ENCODE measurements at regions not wholly inside any gene's neighbourhood (a gene's known extent, or its start where the extent isn't known, plus 50 kb on each side); places are given as distances from the start of the nearest gene placed in this dataset.
"Not testable (repeated sequence)": the region's sequence is repeated elsewhere in the genome, so short reads cannot be mapped to it uniquely, and the experiment has no call there.

DNA sequence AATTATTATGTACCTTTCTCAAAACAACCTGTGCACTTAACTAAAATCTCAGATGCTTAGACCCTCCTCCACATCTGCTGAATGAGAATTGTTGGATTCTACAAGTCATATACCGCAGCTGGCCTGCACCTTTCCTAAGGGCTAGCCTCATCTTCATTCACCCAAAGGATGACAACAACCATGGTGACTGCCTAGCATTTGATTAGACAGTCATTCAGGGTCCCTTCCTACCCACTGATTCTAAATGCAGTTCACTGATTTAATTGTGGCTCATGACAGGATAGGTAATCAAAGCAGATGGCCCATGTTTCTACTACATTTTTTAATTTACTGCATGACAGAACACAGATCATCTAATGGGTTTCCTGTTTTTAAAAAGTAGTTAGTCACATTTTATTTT is 551.9 kb upstream of the SLC10A2 start:
- DNase-seq (ENCODE audit: low read depth): no peak

DNA sequence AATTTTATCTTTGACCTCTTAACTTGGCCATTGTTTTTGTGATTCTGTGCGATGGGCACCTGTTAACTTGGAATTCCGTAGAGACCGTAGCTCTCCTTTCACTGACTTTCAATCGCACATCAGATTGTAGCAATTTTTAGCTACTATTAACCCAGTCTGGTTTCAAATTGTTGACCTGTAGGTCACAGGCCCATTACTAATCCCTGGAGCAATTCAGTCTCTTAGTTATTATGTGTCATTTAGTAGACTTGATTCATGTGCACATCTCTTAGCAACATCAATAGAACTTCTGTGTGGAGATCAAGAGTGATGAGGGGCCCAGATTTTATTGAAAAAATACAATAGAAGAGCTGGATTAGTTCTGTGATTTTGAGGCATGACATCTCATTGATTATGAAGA is 549.6 kb upstream of the SLC10A2 start:
- DNase-seq (ENCODE audit: low read depth): no peak

DNA sequence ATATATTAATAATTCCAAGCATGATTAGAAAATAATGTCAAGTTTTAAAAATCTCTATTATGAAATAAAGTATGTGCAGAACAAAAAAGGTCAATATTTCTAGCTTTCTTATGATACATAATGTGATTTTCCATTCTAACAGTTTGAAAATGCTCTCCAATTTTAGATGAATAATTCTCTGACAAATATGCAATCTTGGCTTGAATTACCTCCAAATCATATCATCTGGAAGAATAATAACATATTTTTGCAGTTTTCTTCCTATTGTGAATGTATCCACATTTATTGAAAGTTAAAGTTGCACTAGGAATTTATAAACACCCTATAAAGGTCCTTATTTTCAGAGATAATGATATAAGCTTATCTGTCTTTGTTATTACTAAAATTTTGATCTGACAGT is 548.5 kb upstream of the SLC10A2 start:
- no peak for DNase-seq (ENCODE audit: low read depth)

DNA sequence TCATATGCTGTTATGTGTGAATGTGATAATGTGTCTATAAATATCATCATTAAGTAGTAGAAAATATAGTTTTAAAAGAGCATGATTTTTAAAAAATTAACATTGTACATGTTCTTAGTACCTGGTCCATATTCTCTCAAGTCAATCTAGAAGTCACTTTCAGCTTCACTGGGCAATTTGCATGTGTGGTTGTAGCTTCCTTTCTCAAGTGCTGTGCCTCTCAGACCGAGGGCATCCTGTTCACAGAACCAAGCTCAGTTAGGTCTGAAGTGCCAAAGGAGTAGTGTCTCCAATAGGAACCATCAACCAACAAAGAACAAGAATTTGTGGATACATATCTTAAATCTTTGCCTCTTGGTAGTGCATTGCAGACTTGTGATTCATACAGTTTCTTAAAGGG is 541.8 kb upstream of the SLC10A2 start:
- no peak for DNase-seq (ENCODE audit: low read depth)

DNA sequence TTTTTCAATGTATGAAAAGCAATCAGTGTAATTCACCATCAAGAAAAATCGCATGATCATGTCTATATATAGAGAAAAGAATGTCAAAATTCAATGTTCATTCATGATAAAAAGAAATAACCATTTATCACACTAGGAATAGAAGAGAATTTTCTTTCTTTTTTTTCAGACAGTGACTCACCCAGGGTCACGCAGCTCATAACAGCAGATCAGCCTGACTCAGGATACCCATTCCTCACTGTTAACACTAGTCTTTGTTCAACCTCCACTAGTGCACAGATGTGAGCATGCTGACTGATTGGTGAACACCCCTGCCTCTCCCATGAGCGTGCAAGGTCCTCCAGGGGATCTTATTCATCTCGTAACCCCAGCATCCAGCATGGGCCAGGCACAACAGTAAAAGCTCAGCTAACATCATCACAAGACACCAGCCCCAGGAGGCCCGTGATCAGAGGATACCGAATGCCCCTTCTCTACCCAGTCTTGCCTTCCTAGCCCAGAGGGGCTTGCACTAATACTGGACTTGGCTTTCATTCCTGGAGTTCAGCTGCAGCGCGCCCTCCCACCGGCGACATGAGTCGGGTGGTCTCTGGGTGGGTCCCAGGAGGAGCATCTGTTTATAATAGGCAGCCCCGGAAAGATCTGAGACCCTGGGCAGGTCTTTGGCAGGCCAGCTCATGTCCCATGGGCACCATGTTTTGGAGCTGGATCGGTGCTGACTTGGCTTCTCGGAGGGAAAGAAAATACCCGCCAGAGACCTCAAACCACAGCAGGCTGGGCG is 539.5 kb upstream of the SLC10A2 start:
- DNase-seq (ENCODE audit: low read depth): no peak

DNA sequence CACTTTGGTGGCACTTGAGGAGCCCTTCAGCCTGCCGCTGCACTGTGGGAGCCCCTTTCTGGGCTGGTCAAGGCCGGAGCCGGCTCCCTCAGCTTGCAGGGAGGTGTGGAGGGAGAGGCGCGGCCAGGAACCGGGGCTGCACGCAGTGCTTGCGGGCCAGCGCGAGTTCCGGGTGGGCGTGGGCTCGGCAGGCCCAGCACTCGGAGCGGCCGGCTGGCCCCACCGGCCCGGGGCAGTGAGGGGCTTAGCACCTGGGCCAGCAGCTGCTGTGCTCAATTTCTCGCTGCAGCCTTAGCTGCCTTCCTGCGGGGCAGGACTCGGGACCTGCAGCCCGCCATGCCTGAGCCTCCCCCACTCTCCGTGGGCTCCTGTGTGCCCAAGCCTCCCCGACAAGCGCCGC is 533.7 kb upstream of the SLC10A2 start:
- not testable (repeated sequence) for DNase-seq (ENCODE audit: low read depth)

DNA sequence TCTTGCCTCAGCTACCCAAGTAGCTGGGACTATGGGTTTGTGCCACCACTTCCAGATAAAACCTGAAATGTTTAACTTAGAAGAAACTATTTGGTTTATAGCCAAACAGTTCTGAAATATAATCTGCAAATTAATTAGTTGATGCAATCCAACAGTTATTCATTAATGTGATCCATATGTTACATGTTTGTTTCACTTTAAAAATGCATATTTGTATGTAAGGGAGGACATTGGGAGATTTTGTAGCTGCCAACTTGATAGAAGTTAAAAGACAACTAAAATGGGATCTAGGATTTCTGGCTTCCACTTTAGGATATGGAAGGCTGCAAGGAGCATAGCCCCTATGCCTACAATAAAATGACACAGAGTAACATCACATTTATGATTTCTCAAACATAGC is 532.5 kb upstream of the SLC10A2 start:
- no peak for DNase-seq (ENCODE audit: low read depth)

DNA sequence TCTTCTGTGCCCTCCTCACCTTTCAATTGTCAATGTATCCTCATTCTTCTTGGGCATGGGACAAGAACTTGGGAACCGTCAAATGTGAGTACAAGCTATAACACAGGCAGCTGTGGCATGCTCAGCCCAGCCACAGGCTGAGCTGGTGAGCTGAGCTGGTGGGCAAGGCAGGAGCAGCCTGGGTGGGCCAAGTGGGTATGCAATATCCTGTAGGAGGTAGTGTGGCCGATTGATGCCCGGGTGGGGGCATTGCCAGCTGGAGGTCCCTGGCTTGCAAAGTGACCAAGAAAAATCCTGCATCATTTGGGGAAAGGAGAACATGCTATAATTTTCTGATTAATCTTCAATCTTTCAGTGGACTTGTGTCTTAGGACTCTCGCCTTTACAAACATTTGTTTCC is 507.2 kb upstream of the SLC10A2 start:
- no peak for DNase-seq (ENCODE audit: low read depth)

DNA sequence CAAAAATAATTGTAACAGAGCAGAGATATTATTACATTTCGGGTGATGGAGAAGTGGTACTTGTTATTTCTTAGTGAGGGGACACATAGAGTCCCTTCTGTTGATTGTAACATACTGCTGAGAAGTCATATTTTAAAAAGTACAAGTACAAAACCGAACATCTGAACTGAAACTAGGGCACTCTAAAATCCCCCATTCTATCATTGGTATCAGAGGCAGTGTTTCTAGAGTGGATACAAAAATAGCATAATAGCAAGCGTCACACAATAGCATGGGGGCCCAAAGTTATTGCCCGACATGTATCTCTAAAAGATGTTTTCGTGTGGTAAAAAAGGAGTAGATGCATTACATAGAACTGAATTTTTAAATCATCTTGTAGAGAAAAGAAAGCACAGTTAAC is 502.1 kb upstream of the SLC10A2 start:
- no peak for DNase-seq (ENCODE audit: low read depth)

DNA sequence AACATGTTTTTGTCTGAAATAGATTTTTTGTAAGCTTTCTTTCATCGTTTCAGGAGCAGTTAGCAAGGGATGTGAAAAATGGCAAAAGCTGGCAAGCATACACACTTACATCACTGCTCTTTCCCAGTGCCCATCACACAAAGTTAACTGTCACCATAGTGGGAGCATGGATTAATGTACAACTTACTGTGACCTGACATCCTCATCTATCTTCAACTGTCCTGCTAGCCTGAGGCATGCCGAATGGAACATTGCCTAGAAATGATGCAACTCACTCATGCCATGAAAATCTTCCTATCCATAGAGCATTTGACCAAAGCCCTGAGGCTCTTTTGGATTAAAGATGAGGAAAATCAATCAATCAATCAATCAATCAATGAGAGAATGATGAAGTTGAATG is 491.7 kb upstream of the SLC10A2 start:
- DNase-seq (ENCODE audit: low read depth): no peak

DNA sequence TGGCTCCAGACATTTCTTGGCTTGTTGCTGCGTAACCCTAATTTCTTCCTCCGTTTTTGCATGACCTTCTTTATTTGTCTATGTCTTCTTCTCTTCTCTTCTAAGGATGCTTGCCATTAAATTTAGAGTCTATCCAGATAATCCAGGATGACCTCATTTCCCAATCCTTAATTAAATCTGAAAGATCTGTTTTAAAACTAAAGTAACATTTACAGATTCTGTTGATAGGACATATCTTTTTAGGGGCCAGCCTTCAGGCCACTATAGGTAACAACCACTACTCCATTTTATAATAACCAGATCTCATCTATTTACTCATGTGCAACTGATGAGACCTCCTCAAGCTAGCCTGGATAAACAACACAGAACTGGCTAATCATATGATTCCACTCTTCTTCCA is 490.5 kb upstream of the SLC10A2 start:
- DNase-seq (ENCODE audit: low read depth): no peak

DNA sequence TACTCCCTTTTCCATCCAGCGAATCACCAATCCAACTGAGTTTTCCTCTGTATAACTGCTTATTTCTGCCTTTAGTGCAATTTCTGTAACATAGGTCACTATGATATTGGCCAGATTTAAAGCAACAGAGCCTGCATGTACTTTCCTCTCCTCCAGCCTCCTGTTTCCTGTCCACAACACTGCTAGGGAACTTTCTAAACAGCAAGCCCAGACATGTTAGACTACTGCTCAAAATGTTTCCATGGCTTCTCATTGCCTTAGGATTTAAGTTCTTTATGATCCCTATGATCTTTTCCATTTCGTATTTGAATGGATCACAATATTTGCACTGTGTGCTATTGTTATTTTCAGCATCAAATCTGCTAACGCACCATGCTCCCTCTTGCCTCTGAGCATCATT is 481.7 kb upstream of the SLC10A2 start:
- no peak for DNase-seq (ENCODE audit: low read depth)

DNA sequence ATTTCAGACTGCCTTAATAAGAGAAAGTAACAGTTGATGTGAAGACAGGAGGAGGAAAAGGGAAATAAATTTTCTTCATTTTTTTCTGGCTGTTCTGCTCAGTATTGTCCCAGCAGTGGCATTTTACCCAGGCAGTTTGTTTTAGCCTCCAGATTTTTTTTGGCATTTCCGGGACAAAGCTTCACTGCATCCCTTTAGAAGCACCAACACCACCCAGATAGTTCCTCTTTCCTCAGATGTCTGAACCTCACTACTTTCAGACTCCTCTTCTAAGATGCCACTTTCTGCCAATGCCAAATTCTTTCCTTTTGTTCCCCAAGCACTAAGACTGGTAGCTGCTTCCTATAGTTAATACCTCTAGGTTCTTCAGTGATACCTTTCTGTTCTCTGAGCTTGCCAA is 480.1 kb upstream of the SLC10A2 start:
- DNase-seq (ENCODE audit: low read depth): no peak

DNA sequence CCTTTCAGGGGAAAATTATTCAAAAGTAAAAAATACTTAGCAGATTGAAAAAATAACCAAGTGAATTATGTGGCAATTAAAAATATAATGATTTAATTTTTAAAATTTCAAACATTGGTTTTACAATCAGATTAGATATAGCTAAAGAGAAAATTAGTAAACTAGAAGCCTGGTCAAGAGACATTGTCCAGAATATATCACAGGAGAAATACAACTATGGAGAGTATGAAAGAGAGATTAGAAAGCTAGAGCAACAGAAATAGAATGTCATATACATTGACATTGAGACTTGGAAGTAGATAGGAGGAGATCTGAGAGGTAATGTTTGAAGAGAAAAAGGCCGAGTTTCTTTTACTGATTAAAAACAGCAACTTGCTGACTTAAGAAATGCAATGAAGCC is 476.4 kb upstream of the SLC10A2 start:
- no peak for DNase-seq (ENCODE audit: low read depth)

DNA sequence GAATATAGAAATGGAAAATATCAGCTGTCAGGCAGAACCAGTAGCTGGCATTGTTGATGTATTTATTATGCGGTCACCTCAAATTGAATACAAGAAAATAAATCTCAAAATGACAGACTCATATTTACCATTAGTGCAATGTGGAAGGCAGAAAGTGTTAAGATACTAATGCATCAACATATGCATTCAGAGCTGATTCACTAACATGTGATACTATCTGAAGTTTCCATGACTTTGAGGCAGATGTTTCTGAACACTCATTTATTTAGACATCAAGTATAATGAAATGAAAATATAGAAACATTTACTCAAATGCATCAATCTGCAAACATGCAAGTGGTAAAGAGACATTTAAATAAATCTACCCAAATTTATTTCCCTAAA is 474.2 kb upstream of the SLC10A2 start:
- DNase-seq (ENCODE audit: low read depth): no peak

DNA sequence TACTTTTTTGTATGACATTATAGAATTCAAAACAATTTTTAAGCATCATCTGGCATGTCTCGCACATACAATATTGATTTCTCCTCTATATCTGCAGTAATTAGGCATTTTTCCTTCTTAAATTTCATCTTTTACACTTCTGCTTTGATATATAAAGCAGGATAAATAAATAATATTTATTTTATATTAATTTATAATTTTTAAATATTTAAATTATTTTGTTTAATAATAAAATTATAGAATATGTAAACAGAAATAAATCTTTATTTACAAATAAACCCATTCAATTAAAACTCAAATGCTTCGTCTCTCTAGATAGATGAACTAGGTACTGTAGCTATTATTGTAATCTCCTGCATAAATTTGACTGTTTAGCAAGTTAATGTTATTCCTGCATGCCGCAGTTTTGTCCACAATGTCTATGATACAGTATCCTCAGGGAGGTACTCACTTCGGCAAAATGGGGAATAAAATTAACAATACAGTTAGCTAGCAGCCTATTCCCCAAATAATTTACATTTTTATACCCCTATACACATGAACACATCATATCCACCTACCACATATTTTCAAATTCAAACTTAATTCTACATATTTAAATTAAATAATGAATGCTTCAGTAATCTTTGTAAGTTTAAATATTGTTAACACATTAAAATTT is 473.6 kb upstream of the SLC10A2 start:
- DNase-seq (ENCODE audit: low read depth): no peak

DNA sequence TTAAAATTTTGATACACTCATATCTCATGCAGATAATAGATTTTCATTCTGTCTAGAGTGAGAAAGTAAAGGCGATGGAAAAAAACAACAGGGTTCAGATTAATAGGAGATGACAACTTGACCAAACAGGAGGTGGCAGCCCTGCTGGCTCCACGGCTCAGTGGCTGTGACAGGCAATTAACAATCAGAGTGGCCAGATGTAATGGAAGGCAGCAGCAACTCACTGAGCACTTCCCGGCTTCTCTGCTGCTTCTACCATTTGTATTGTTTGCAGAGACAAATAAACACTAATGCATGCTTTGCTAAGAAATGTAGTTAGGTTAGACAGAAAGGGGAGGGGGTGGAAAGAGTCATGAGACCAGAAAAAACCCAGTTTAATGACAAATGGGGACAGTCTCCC is 473.0 kb upstream of the SLC10A2 start:
- no peak for DNase-seq (ENCODE audit: low read depth)

DNA sequence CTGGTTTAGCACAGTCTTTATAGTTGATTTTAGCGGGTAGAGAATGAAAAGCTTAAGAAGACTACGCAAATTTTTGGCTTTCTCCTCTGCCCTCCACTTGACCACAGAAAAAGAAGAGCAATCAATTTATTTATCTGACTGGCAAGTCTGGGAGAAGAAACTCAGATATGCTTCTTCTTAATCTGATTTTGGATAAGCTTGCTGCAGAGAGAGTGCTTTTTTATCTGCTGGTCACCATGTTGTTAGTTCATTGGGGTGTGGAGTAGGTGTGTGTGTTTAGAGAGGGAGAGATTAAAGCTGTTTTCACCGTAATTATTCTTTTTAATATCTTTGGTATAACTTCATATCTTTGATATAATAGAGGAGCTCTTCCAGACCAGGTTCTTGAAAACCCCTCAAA is 471.4 kb upstream of the SLC10A2 start:
- DNase-seq (ENCODE audit: low read depth): no peak

DNA sequence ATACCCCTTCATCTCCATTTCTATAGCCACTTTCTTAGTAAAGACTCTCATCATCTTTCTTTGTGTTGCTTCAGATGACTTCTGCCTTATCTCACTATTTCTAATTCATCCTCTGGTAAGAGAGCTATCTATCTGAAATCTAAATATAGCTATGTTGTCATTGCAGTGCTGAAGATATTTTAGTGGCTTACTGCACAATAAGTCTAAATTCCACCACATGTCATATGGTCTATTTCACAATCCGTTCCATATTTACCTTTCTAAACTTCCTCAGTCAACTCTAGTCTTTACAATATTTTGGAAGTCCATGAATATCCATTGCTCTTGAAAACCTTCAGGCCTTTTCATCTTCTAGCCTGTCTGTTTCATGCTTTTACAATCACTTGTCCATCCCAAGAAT is 465.1 kb upstream of the SLC10A2 start:
- DNase-seq (ENCODE audit: low read depth): no peak

DNA sequence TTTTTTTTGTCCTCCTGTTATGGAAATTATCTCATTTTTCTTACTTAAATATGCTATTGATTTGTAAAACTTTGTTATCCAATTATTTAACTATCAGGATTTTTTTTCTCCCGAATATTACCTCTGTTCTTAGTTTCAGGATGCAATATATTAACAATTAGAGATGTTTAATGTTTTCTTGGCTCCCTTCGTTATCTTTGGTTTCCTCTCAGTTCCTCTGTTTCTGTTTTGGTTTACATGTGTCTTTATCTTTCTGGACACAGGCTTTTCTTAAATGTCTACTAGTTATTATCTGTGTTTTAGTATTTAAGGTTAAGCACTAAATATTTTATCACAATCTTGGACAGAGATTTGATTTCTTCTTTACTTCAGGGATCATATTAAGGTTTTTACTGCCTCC is 462.2 kb upstream of the SLC10A2 start:
- DNase-seq (ENCODE audit: low read depth): no peak

DNA sequence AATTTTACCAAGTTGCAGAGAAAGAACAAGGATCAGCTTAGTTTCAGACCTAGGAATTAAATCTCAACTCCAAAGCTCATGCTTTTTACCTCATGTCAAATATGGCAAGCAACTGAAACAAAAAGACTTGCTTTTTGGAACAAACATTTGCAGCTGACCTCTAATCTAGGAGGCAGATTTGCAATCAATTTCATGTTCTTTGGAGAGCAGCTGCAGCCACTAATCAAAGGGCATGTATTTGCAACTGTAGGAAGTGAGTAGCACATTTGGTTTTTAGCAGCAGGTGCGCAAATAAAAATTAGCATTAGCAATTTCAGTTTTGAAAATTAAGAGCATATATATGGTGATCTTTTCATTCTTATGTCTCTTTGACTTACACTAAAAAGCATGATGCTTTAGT is 459.3 kb upstream of the SLC10A2 start:
- no peak for DNase-seq (ENCODE audit: low read depth)

DNA sequence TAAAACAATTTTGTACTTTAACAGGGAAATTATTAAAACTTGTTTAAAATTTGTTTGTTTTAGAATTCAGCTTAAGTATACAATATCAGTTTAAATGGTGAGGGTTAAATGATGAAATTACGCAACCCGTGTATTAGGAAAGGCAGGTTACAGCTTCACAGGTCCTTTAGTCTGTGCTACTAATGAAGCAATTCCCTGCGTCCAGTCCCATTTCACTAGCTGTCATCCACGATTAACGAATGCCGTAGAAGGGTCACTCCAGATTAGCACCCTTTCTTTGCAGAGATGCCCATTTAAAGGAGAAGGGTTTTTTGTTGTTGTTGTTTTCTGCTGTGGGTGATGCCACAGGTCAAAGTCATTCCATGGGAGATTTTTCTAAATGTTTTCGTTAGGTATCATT is 457.6 kb upstream of the SLC10A2 start:
- DNase-seq (ENCODE audit: low read depth): no peak

DNA sequence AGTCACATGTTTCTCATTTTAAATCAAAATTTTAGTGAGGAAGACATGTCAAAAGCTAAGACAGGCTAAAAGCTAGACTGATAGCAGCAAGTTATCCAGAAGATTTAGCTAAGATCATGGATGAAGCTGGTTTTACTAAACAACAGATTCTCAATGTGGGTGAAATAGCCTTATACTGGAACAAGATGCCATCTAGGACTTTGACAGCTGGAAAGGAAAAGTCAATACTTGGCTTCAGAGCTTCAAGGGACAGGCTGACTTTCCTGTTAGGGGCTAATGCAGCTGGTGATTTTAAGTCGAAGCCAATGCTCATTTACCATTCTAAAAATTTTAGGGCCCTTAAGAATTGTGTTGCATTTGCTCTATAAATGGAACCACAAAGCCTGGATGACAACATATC is 455.3 kb upstream of the SLC10A2 start:
- DNase-seq (ENCODE audit: low read depth): no peak

DNA sequence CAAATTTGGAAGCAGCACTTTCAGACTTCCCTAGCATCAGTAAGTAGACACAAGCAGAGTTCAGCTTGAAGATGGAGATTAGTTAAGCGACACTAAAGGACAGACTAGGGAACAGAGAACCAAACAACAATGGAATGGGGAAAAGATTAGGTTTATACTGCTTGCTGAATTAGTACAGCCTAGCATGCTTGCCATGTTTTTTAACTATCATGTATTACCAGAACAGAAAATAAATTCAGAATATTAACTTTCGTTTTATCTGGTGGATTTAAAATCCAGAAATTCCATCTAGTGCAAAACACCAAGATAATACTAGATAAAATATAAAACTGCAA is 451.5 kb upstream of the SLC10A2 start:
- DNase-seq (ENCODE audit: low read depth): no peak
